IPS DF 6.9 (cell line): ENCODE measurements at regions not wholly inside any gene's neighbourhood (a gene's known extent, or its start where the extent isn't known, plus 50 kb on each side); places are given as distances from the start of the nearest gene placed in this dataset.
"Not testable (repeated sequence)": the region's sequence is repeated elsewhere in the genome, so short reads cannot be mapped to it uniquely, and the experiment has no call there.

Experiments used
- DNase-seq: peaks from one replicate; pipeline ENCODE4 v3.0.0-alpha.2; 2013; ENCODE audit warnings: low read depth, low spot score
- H3K27ac ChIP-seq: one replicate; pipeline ENCODE4 v1.5.1; 2013; ENCODE audit warnings: low read length, control low read depth
- H3K27me3 ChIP-seq: 2 replicates; pipeline ENCODE4 v1.6.1; 2013; ENCODE audit warnings: mild to moderate bottlenecking, low read length; ENCODE audit not compliant: control insufficient read depth, insufficient read depth
- H3K36me3 ChIP-seq: 2 replicates; pipeline ENCODE4 v1.6.1; 2013; ENCODE audit warnings: low read length; ENCODE audit not compliant: control insufficient read depth, insufficient read depth
- H3K4me1 ChIP-seq: 2 replicates; pipeline ENCODE4 v1.6.1; 2013; ENCODE audit warnings: low read length; ENCODE audit not compliant: control insufficient read depth, insufficient read depth
- H3K4me3 ChIP-seq: 2 replicates; pipeline ENCODE4 v1.5.1; 2013; ENCODE audit warnings: mild to moderate bottlenecking, low read length
- H3K9me3 ChIP-seq: 2 replicates; pipeline ENCODE4 v1.6.1; 2013; ENCODE audit warnings: low read length, inconsistent platforms; ENCODE audit not compliant: control insufficient read depth, insufficient read depth
- WGBS: extraction: QIAGEN DNeasy Blood & Tissue Kit; methylation state at CpG from one replicate; pipeline ENCODE4 v1.1.7; 2013; ENCODE audit warnings: mixed read lengths, missing lambda C conversion rate; ENCODE audit not compliant: insufficient read length, insufficient coverage; 5-methylcytosine and 5-hydroxymethylcytosine counted together

- not testable (repeated sequence) for H3K36me3 ChIP-seq, H3K27ac ChIP-seq, H3K4me3 ChIP-seq, H3K27me3 ChIP-seq, DNase-seq, H3K4me1 ChIP-seq, H3K9me3 ChIP-seq
- WGBS: no CpG with 5 or more reads among the region's 1 CpG
Observed at GRCh38 chr1:38180388-38180787, 133.8 kb upstream of the POU3F1 start.

- no CpG with 5 or more reads among the region's 8 CpGs for WGBS
- H3K36me3 ChIP-seq: no peaks in the 10 kb centered on the region
- H3K4me1 ChIP-seq: peaks cover 4% of the 10 kb centered on the region; the same call in 1 of the 2 replicates
- H3K27ac ChIP-seq: no peak overlapping the region
- no peaks in the 10 kb centered on the region for H3K9me3 ChIP-seq
- H3K4me3 ChIP-seq: no peak overlapping the region
- DNase-seq: no peak
- H3K27me3 ChIP-seq: no peaks in the 10 kb centered on the region
Observed at GRCh38 chr1:38179483-38179882, 132.9 kb upstream of the POU3F1 start.

- no peaks in the 10 kb centered on the region for H3K27me3 ChIP-seq
- no CpG with 5 or more reads among the region's 6 CpGs for WGBS
- no peak for DNase-seq
- peaks cover 4% of the 10 kb centered on the region; the same call in 1 of the 2 replicates for H3K4me1 ChIP-seq
- H3K9me3 ChIP-seq: no peaks in the 10 kb centered on the region
- H3K4me3 ChIP-seq: no peak overlapping the region
- no peaks in the 10 kb centered on the region for H3K36me3 ChIP-seq
- H3K27ac ChIP-seq: no peak overlapping the region
Observed at GRCh38 chr1:38178216-38178615, 131.6 kb upstream of the POU3F1 start.

GRCh38 chr1:38175121-38175520 is 128.5 kb upstream of the POU3F1 start:
- Histone ChIP-seq H3K4me1 (no peaks in the 10 kb centered on the region), H3K36me3 (no peaks in the 10 kb centered on the region), H3K9me3 (no peaks in the 10 kb centered on the region), H3K27ac (no peak overlapping the region), H3K27me3 (no peaks in the 10 kb centered on the region), H3K4me3 (no peak overlapping the region)
- no peak for DNase-seq
- no CpG with 5 or more reads among the region's 9 CpGs for WGBS

- Histone ChIP-seq H3K27me3 (no peaks in the 10 kb centered on the region), H3K4me1 (no peaks in the 10 kb centered on the region), H3K27ac (no peak overlapping the region), H3K36me3 (no peaks in the 10 kb centered on the region), H3K4me3 (no peak overlapping the region), H3K9me3 (no peaks in the 10 kb centered on the region)
- no CpG with 5 or more reads among the region's 5 CpGs for WGBS
- DNase-seq: no peak
Observed at GRCh38 chr1:38173848-38174247, 127.3 kb upstream of the POU3F1 start.

- DNase-seq: no peak
- no CpG with 5 or more reads among the region's 6 CpGs for WGBS
- Histone ChIP-seq H3K27me3 (no peaks in the 10 kb centered on the region), H3K4me1 (no peaks in the 10 kb centered on the region), H3K27ac (no peak overlapping the region), H3K9me3 (no peaks in the 10 kb centered on the region), H3K36me3 (no peaks in the 10 kb centered on the region), H3K4me3 (no peak overlapping the region)
Observed at GRCh38 chr1:38173157-38173831, 126.7 kb upstream of the POU3F1 start.

GRCh38 chr1:38169121-38169520 is 122.5 kb upstream of the POU3F1 start:
- no CpG with 5 or more reads among the region's 3 CpGs for WGBS
- Histone ChIP-seq H3K27ac (no peak overlapping the region), H3K27me3 (no peaks in the 10 kb centered on the region), H3K36me3 (no peaks in the 10 kb centered on the region), H3K4me1 (no peaks in the 10 kb centered on the region), H3K9me3 (no peaks in the 10 kb centered on the region), H3K4me3 (no peak overlapping the region)
- DNase-seq: no peak

- Histone ChIP-seq H3K27me3 (no peaks in the 10 kb centered on the region), H3K4me1 (no peaks in the 10 kb centered on the region), H3K9me3 (no peaks in the 10 kb centered on the region), H3K36me3 (no peaks in the 10 kb centered on the region), H3K27ac (no peak overlapping the region), H3K4me3 (no peak overlapping the region)
- WGBS: no CpG with 5 or more reads among the region's 2 CpGs
- no peak for DNase-seq
Observed at GRCh38 chr1:38168365-38168764, 121.8 kb upstream of the POU3F1 start.

GRCh38 chr1:38166461-38166860 is 119.9 kb upstream of the POU3F1 start:
- Histone ChIP-seq H3K36me3 (no peaks in the 10 kb centered on the region), H3K4me1 (no peaks in the 10 kb centered on the region), H3K27me3 (no peaks in the 10 kb centered on the region), H3K27ac (no peak overlapping the region), H3K4me3 (no peak overlapping the region; the same call in 1 of the 2 replicates), H3K9me3 (no peaks in the 10 kb centered on the region)
- WGBS: no CpG with 5 or more reads among the region's 4 CpGs
- no peak for DNase-seq

- DNase-seq: no peak
- no peaks in the 10 kb centered on the region for H3K36me3 ChIP-seq
- no peaks in the 10 kb centered on the region for H3K27me3 ChIP-seq
- peaks cover 1% of the 10 kb centered on the region; the same call in 1 of the 2 replicates for H3K4me1 ChIP-seq
- WGBS: no CpG with 5 or more reads among the region's 12 CpGs
- no peaks in the 10 kb centered on the region for H3K9me3 ChIP-seq
- H3K27ac ChIP-seq: no peak overlapping the region
- H3K4me3 ChIP-seq: no peak overlapping the region
Observed at GRCh38 chr1:38153778-38154470, 107.3 kb upstream of the POU3F1 start.
